ENCODE measurements at regions not wholly inside any gene's neighbourhood (a gene's known extent, or its start where the extent isn't known, plus 50 kb on each side); places are given as distances from the start of the nearest gene placed in this dataset.

GRCh38 chr2:106041150-106041549 is 153.0 kb downstream of the UXS1 start:
- no peak for DNase-seq (ENCODE audit: low spot score)

- DNase-seq (ENCODE audit: low spot score), result no peak
Observed at GRCh38 chr2:106039634-106040315, 154.3 kb downstream of the UXS1 start.

- DNase-seq (ENCODE audit: low spot score), result no peak
Observed at GRCh38 chr2:106038601-106039375, 155.3 kb downstream of the UXS1 start.

- DNase-seq (ENCODE audit: low spot score), result no peak
Observed at GRCh38 chr2:106037932-106038331, 156.2 kb downstream of the UXS1 start.

- DNase-seq (ENCODE audit: low spot score), result no peak
Observed at GRCh38 chr2:106037262-106037661, 156.8 kb downstream of the UXS1 start.

- DNase-seq (ENCODE audit: low spot score), result no peak
Observed at GRCh38 chr2:106034325-106034724, 159.8 kb downstream of the UXS1 start.

GRCh38 chr2:106032676-106033075 is 161.4 kb downstream of the UXS1 start:
- no peak for DNase-seq (ENCODE audit: low spot score)

- DNase-seq (ENCODE audit: low spot score), result peak; percentile 63
Observed at GRCh38 chr2:106030287-106031268, 163.5 kb downstream of the UXS1 start.

- no peak for DNase-seq (ENCODE audit: low spot score)
Observed at GRCh38 chr2:106028192-106028591, 165.9 kb downstream of the UXS1 start.

- no peak for DNase-seq (ENCODE audit: low spot score)
Observed at GRCh38 chr2:106026271-106027190, 167.6 kb downstream of the UXS1 start.

GRCh38 chr2:106025796-106026195 is 168.3 kb downstream of the UXS1 start:
- no peak for DNase-seq (ENCODE audit: low spot score)

- DNase-seq (ENCODE audit: low spot score), result no peak
Observed at GRCh38 chr2:106021662-106022028, 172.5 kb downstream of the UXS1 start.

- DNase-seq (ENCODE audit: low spot score), result no peak
Observed at GRCh38 chr2:106020821-106021661, 173.1 kb downstream of the UXS1 start.

- DNase-seq (ENCODE audit: low spot score), result no peak
Observed at GRCh38 chr2:106020032-106020431, 174.1 kb downstream of the UXS1 start.

- no peak for DNase-seq (ENCODE audit: low spot score)
Observed at GRCh38 chr2:106018141-106018540, 176.0 kb downstream of the UXS1 start.

- no peak for DNase-seq (ENCODE audit: low spot score)
Observed at GRCh38 chr2:106012591-106013347, 181.3 kb downstream of the UXS1 start.

- DNase-seq (ENCODE audit: low spot score), result no peak
Observed at GRCh38 chr2:106012001-106012590, 182.0 kb downstream of the UXS1 start.

GRCh38 chr2:106011380-106011779 is 182.7 kb downstream of the UXS1 start:
- DNase-seq (ENCODE audit: low spot score), result no peak

- DNase-seq (ENCODE audit: low spot score), result no peak
Observed at GRCh38 chr2:106010818-106011355, 183.2 kb downstream of the UXS1 start.
